OCI-LY3 (cell line): ENCODE measurements at regions not wholly inside any gene's neighbourhood (a gene's known extent, or its start where the extent isn't known, plus 50 kb on each side); places are given as distances from the start of the nearest gene placed in this dataset.

ENCODE experiments used
- H2AFZ ChIP-seq: fragments of 200-600, 300-600 bp; shearing (Covaris generic); 2 replicates; pipeline ENCODE4 v1.6.0; 2014; ENCODE audit warnings: antibody characterized with exemption, low read depth, low read length
- H3K27ac ChIP-seq: fragments of 200-600, 300-600 bp; sonication (generic); 2 replicates; pipeline ENCODE4 v1.5.1; 2014; ENCODE audit warnings: mild to moderate bottlenecking, low read length, moderate library complexity, mixed read lengths
- H3K27me3 ChIP-seq: fragments of 200-600, 300-600 bp; sonication (generic); 2 replicates; pipeline ENCODE4 v1.6.1; 2014; ENCODE audit warnings: low read depth, low read length, mixed read lengths
- H3K36me3 ChIP-seq: fragments of 200-600, 300-600 bp; sonication (generic); replicated peaks from 2 replicates; pipeline ENCODE3; 2014; ENCODE audit warnings: low read depth, low read length, mixed read lengths
- H3K4me1 ChIP-seq: fragments of 300-600, 200-600 bp; sonication (generic); 2 replicates; pipeline ENCODE4 v1.6.1; 2014; ENCODE audit warnings: low read length, mixed read lengths
- H3K4me2 ChIP-seq: fragments of 200-600, 300-600 bp; sonication (generic); 2 replicates; pipeline ENCODE4 v1.6.1; 2014; ENCODE audit warnings: low read length, mixed read lengths
- H3K4me3 ChIP-seq: fragments of 300-600, 200-600 bp; sonication (generic); 2 replicates; pipeline ENCODE4 v1.5.1; 2014; ENCODE audit warnings: antibody characterized with exemption, mild to moderate bottlenecking, low read length, moderate library complexity
- H3K79me2 ChIP-seq: fragments of 300-600, 200-600 bp; shearing (Covaris generic); 2 replicates; pipeline ENCODE4 v1.6.1; 2014; ENCODE audit warnings: mild to moderate bottlenecking, low read length, mixed read lengths
- H3K9ac ChIP-seq: fragments of 300-600, 200-600 bp; shearing (Covaris generic); 2 replicates; pipeline ENCODE4 v1.6.0; 2014; ENCODE audit warnings: mild to moderate bottlenecking, low read length, moderate library complexity
- H3K9me3 ChIP-seq: fragments of 200-600, 300-600 bp; shearing (Covaris generic); 2 replicates; pipeline ENCODE4 v1.6.1; 2014; ENCODE audit warnings: low read length, mixed read lengths; ENCODE audit not compliant: insufficient read depth
- H4K20me1 ChIP-seq: fragments of 200-600, 300-600 bp; sonication (generic); 2 replicates; pipeline ENCODE4 v1.6.1; 2016; ENCODE audit warnings: low read length, mixed read lengths; ENCODE audit not compliant: insufficient read depth
- CTCF ChIP-seq: fragments of 200-600, 300-600 bp; sonication (generic); IDR thresholded peaks from 2 replicates; pipeline ENCODE4 v1.5.1; 2014; ENCODE audit warnings: antibody characterized with exemption, low read length, low read depth
- EZH2phosphoT487 ChIP-seq: fragments of 200-600 bp; shearing (Covaris generic); IDR thresholded peaks from 2 replicates; pipeline ENCODE4 v1.6.1; 2018; ENCODE audit warnings: antibody characterized with exemption, mixed run types, low read depth

DNA sequence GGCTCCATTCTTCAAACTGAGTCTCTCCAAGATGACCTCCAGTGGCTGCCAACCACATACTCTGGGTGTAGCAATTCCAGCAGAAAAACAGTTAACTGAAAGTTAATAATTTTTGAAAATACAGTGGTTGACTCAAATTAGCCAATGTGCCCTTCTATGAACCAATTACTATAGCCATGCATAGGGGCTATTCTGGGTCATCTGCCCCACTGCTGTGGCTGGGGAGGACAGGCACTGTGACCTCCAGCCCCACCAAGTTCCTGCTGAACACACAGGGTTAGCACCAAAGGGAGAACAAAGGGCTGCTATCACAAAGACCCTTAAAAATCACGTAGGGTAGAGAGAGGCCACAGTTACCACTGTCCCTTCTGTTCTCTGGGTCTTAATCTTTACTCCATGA lies 123.0 kb downstream of the IRS1 start:
- H3K9ac ChIP-seq, result no peak overlapping the region
- no peak overlapping the region for H3K4me3 ChIP-seq
- H3K27me3 ChIP-seq, result no peaks in the 10 kb centered on the region
- no peak overlapping the region for H3K4me2 ChIP-seq
- H3K36me3 ChIP-seq, result no peaks in the 10 kb centered on the region
- H3K79me2 ChIP-seq, result no peaks in the 10 kb centered on the region
- no peaks in the 10 kb centered on the region for H4K20me1 ChIP-seq
- TF ChIP-seq EZH2phosphoT487 (no peak), CTCF (no peak)
- H2AFZ ChIP-seq, result no peak overlapping the region
- H3K4me1 ChIP-seq, result no peaks in the 10 kb centered on the region
- H3K9me3 ChIP-seq, result no peaks in the 10 kb centered on the region
- no peak overlapping the region for H3K27ac ChIP-seq

GRCh38 chr2:226674123-226674522 lies 125.5 kb downstream of the IRS1 start:
- Histone ChIP-seq H3K4me1 (peaks cover 11% of the 10 kb centered on the region), H3K4me3 (no peak overlapping the region), H3K36me3 (no peaks in the 10 kb centered on the region), H3K9ac (no peak overlapping the region), H3K4me2 (no peak overlapping the region), H2AFZ (no peak overlapping the region), H4K20me1 (no peaks in the 10 kb centered on the region), H3K79me2 (no peaks in the 10 kb centered on the region), H3K27me3 (no peaks in the 10 kb centered on the region), H3K27ac (no peak overlapping the region), H3K9me3 (no peaks in the 10 kb centered on the region)
- TF ChIP-seq CTCF (no peak), EZH2phosphoT487 (no peak)

GRCh38 chr2:226673314-226673723 lies 126.3 kb downstream of the IRS1 start:
- Histone ChIP-seq H2AFZ (no peak overlapping the region), H3K4me3 (no peak overlapping the region), H3K27ac (no peak overlapping the region), H3K9me3 (no peaks in the 10 kb centered on the region), H3K4me2 (no peak overlapping the region), H3K36me3 (no peaks in the 10 kb centered on the region), H3K27me3 (no peaks in the 10 kb centered on the region), H3K9ac (no peak overlapping the region), H3K79me2 (no peaks in the 10 kb centered on the region), H3K4me1 (peaks cover 11% of the 10 kb centered on the region), H4K20me1 (no peaks in the 10 kb centered on the region)
- no peak for TF ChIP-seq CTCF
- TF ChIP-seq EZH2phosphoT487, result no peak

DNA sequence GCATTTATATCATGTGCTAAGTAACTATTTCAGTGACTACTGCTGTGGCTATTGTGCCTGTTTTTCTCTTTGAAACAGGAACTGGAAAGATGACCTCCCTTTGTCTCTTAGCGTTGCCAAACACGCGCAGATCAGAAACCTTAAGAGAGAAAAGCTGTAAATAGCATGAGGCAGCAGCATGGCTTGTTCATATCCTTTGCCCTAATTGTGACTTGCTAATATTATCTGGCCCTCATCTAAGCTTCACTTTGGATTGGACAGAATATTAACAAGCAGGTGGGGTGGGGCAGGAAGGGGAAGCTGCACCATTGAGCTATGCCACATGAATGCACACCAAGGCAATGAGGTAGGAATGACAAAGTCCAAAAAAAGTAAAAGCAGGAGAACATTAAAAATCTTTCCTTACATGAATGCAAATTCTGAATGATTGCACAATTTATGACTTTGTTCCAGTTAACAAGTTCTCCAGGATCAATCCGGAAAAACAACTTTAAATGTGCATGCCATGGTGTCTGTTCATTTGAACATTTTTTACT lies 128.4 kb downstream of the IRS1 start:
- no peak overlapping the region for H3K9ac ChIP-seq
- no peak for TF ChIP-seq CTCF
- TF ChIP-seq EZH2phosphoT487, result no peak
- no peak overlapping the region for H3K4me3 ChIP-seq
- H3K79me2 ChIP-seq, result no peaks in the 10 kb centered on the region
- H3K36me3 ChIP-seq, result no peaks in the 10 kb centered on the region
- H4K20me1 ChIP-seq, result no peaks in the 10 kb centered on the region
- H3K4me2 ChIP-seq, result no peak overlapping the region
- H3K9me3 ChIP-seq, result no peaks in the 10 kb centered on the region
- no peaks in the 10 kb centered on the region for H3K27me3 ChIP-seq
- no peak overlapping the region for H2AFZ ChIP-seq
- H3K4me1 ChIP-seq, result peaks cover 11% of the 10 kb centered on the region
- H3K27ac ChIP-seq, result no peak overlapping the region
